ENCODE measurements at regions not wholly inside any gene's neighbourhood (a gene's known extent, or its start where the extent isn't known, plus 50 kb on each side); places are given as distances from the start of the nearest gene placed in this dataset.

DNA sequence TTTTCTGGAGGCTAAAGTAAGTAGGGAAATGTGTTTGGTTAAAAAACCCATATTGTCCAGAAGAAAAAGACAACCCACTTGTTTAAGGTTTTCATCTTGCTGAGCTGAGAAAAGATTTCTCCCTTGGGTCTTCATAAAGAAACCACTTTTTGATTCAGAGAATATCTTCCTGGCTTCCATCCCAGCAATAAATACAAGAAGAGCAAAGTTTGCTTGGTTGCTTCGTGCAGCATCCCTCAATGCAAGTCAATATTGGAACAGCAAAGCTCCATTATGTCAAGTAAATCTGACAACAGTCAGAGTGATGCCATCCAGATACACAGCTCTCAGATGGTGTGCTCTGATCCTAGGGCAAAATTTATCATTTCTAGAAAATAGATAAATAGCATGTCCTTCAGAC lies 118.9 kb upstream of the PIRT start:
- Histone ChIP-seq H2BK5ac (ENCODE audit: low read length) (no peak overlapping the region), H3K27ac (ENCODE audit: low read depth, low read length) (no peak overlapping the region), H3K4ac (ENCODE audit: low read depth, low read length) (no peak overlapping the region), H4K8ac (ENCODE audit: low read depth, low read length) (no peak overlapping the region), H3K23ac (ENCODE audit: low read length) (no peak overlapping the region), H4K5ac (ENCODE audit: low read length) (no peak overlapping the region), H3K4me3 (ENCODE audit: low read length) (no peak overlapping the region), H2BK120ac (ENCODE audit: low read depth, low read length) (no peak overlapping the region), H3K18ac (ENCODE audit: low read length) (no peak overlapping the region), H3K27me3 (ENCODE audit: insufficient read depth, low read length, poor library complexity) (no peaks in the 10 kb centered on the region), H3K4me1 (ENCODE audit: control insufficient read depth, low read depth, low read length) (no peaks in the 10 kb centered on the region), H2AK5ac (ENCODE audit: low read length) (no peak overlapping the region), H3K79me1 (ENCODE audit: low read length) (no peaks in the 10 kb centered on the region), H3K36me3 (ENCODE audit: control insufficient read depth, insufficient read depth, low read length) (no peaks in the 10 kb centered on the region), H3K9ac (ENCODE audit: low read length) (no peak overlapping the region), H3K4me2 (ENCODE audit: low read length) (no peak overlapping the region), H3K56ac (ENCODE audit: low read length) (no peak overlapping the region), H3K79me2 (ENCODE audit: control insufficient read depth, insufficient read depth, low read length) (no peaks in the 10 kb centered on the region), H2BK15ac (replicated peaks; ENCODE audit: low read depth) (no peak overlapping the region)
- no CpG with 5 or more reads among the region's 1 CpG for WGBS (ENCODE audit: extremely low coverage, insufficient coverage, low lambda C conversion rate)
- no peak for DNase-seq

DNA sequence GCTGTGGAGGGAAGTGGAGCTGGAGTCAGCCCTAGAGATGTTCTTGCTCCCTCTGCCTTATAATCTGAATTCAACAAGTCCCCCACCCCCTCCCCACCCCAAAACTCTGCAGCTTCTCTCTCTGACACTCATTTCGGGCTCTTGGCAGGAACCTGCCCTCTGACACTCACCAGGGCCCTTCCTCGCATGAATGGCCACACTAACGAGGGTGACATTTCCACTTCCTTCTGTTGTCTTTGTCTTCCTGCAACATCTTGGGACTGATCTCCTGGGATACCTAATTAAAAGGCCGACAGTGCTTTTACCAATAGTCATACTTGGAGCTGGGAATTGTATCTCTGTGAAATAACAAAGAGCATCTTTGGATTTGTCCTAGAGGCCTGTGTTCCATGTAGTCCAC lies 106.9 kb upstream of the PIRT start:
- no peak overlapping the region for H3K4me3 ChIP-seq (ENCODE audit: low read length)
- H3K4me2 ChIP-seq (ENCODE audit: low read length): no peak overlapping the region
- H2BK5ac ChIP-seq (ENCODE audit: low read length): no peak overlapping the region
- H3K9ac ChIP-seq (ENCODE audit: low read length): no peak overlapping the region
- H2BK15ac ChIP-seq (replicated peaks; ENCODE audit: low read depth): no peak overlapping the region
- no peak overlapping the region for H4K5ac ChIP-seq (ENCODE audit: low read length)
- WGBS (ENCODE audit: extremely low coverage, insufficient coverage, low lambda C conversion rate): no CpG with 5 or more reads among the region's 4 CpGs
- no peak overlapping the region for H3K56ac ChIP-seq (ENCODE audit: low read length)
- no peaks in the 10 kb centered on the region for H3K4me1 ChIP-seq (ENCODE audit: control insufficient read depth, low read depth, low read length)
- H3K18ac ChIP-seq (ENCODE audit: low read length): no peak overlapping the region
- no peak overlapping the region for H2AK5ac ChIP-seq (ENCODE audit: low read length)
- no peak for DNase-seq
- H3K27me3 ChIP-seq (ENCODE audit: insufficient read depth, low read length, poor library complexity): no peaks in the 10 kb centered on the region
- no peak overlapping the region for H3K23ac ChIP-seq (ENCODE audit: low read length)
- no peaks in the 10 kb centered on the region for H3K36me3 ChIP-seq (ENCODE audit: control insufficient read depth, insufficient read depth, low read length)
- no peak overlapping the region for H3K27ac ChIP-seq (ENCODE audit: low read depth, low read length)
- no peaks in the 10 kb centered on the region for H3K79me2 ChIP-seq (ENCODE audit: control insufficient read depth, insufficient read depth, low read length)
- no peak overlapping the region for H4K8ac ChIP-seq (ENCODE audit: low read depth, low read length)
- H3K79me1 ChIP-seq (ENCODE audit: low read length): no peaks in the 10 kb centered on the region
- no peak overlapping the region for H3K4ac ChIP-seq (ENCODE audit: low read depth, low read length)
- H2BK120ac ChIP-seq (ENCODE audit: low read depth, low read length): no peak overlapping the region

DNA sequence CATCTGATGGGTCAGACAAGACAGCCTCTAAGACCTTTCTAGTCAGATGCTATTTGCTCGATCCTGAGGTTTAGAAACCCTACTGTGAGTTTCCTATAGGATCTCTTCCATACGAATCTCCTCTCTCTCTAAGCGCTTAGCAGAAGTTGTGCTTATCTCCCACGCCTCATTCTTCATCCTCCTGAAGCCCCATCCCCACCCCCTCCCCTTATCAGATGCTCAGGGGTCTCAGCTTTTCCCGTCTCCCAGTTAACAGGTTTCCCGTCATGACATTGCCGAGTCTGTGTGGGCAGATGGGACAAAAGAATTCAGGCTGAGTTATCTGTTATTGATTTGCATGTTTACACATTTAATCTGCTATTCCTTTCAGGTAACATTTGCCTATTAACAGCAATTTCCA lies 99.0 kb upstream of the PIRT start:
- H3K9ac ChIP-seq (ENCODE audit: low read length): no peak overlapping the region
- no CpG with 5 or more reads among the region's 7 CpGs for WGBS (ENCODE audit: extremely low coverage, insufficient coverage, low lambda C conversion rate)
- no peaks in the 10 kb centered on the region for H3K79me2 ChIP-seq (ENCODE audit: control insufficient read depth, insufficient read depth, low read length)

DNA sequence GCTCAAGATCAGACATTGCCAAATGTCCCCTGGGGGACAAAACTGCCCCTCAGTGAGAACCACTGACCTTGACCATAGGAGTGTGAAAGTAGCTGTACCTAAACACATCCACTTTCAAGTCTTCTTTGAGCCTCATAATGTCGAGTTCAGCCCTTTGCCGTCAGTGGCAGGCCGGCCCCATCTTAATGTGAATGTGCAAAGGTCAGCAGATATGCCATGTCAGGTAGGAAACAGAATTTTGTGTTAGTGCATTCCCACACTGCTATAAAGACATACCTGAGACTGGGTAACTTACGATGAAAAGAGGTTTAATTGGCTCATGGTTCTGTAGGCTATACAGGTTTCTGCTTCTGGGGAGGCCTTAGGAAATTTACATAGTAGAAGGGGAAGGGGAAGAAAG lies 95.1 kb upstream of the PIRT start:
- Histone ChIP-seq H3K79me2 (ENCODE audit: control insufficient read depth, insufficient read depth, low read length) (no peaks in the 10 kb centered on the region), H3K27ac (ENCODE audit: low read depth, low read length) (no peak overlapping the region), H3K4ac (ENCODE audit: low read depth, low read length) (no peak overlapping the region), H3K4me1 (ENCODE audit: control insufficient read depth, low read depth, low read length) (peaks cover 4% of the 10 kb centered on the region), H3K36me3 (ENCODE audit: control insufficient read depth, insufficient read depth, low read length) (no peaks in the 10 kb centered on the region), H3K27me3 (ENCODE audit: insufficient read depth, low read length, poor library complexity) (no peaks in the 10 kb centered on the region), H4K8ac (ENCODE audit: low read depth, low read length) (no peak overlapping the region), H3K4me2 (ENCODE audit: low read length) (no peak overlapping the region), H2BK5ac (ENCODE audit: low read length) (no peak overlapping the region), H2AK5ac (ENCODE audit: low read length) (no peak overlapping the region), H2BK15ac (replicated peaks; ENCODE audit: low read depth) (no peak overlapping the region), H3K56ac (ENCODE audit: low read length) (no peak overlapping the region), H2BK120ac (ENCODE audit: low read depth, low read length) (no peak overlapping the region), H3K79me1 (ENCODE audit: low read length) (no peaks in the 10 kb centered on the region), H3K4me3 (ENCODE audit: low read length) (no peak overlapping the region), H4K5ac (ENCODE audit: low read length) (no peak overlapping the region), H3K18ac (ENCODE audit: low read length) (no peak overlapping the region), H3K23ac (ENCODE audit: low read length) (no peak overlapping the region), H3K9ac (ENCODE audit: low read length) (no peak overlapping the region)
- no CpG with 5 or more reads among the region's 4 CpGs for WGBS (ENCODE audit: extremely low coverage, insufficient coverage, low lambda C conversion rate)
- DNase-seq: no peak

More for the DNA sequence above, 99.0 kb upstream of the PIRT start:
- H2BK15ac ChIP-seq (replicated peaks; ENCODE audit: low read depth): no peak overlapping the region
- no peaks in the 10 kb centered on the region for H3K79me1 ChIP-seq (ENCODE audit: low read length)
- no peak overlapping the region for H4K5ac ChIP-seq (ENCODE audit: low read length)
- no peak overlapping the region for H2AK5ac ChIP-seq (ENCODE audit: low read length)
- H3K18ac ChIP-seq (ENCODE audit: low read length): no peak overlapping the region
- H3K4ac ChIP-seq (ENCODE audit: low read depth, low read length): no peak overlapping the region
- H2BK5ac ChIP-seq (ENCODE audit: low read length): no peak overlapping the region
- DNase-seq: peak; percentile 95
- peaks cover 4% of the 10 kb centered on the region for H3K4me1 ChIP-seq (ENCODE audit: control insufficient read depth, low read depth, low read length)
- no peaks in the 10 kb centered on the region for H3K36me3 ChIP-seq (ENCODE audit: control insufficient read depth, insufficient read depth, low read length)
- H3K27me3 ChIP-seq (ENCODE audit: insufficient read depth, low read length, poor library complexity): no peaks in the 10 kb centered on the region
- no peak overlapping the region for H3K56ac ChIP-seq (ENCODE audit: low read length)
- no peak overlapping the region for H3K23ac ChIP-seq (ENCODE audit: low read length)
- no peak overlapping the region for H2BK120ac ChIP-seq (ENCODE audit: low read depth, low read length)
- H3K4me3 ChIP-seq (ENCODE audit: low read length): no peak overlapping the region
- no peak overlapping the region for H3K27ac ChIP-seq (ENCODE audit: low read depth, low read length)
- no peak overlapping the region for H3K4me2 ChIP-seq (ENCODE audit: low read length)
- no peak overlapping the region for H4K8ac ChIP-seq (ENCODE audit: low read depth, low read length)

DNA sequence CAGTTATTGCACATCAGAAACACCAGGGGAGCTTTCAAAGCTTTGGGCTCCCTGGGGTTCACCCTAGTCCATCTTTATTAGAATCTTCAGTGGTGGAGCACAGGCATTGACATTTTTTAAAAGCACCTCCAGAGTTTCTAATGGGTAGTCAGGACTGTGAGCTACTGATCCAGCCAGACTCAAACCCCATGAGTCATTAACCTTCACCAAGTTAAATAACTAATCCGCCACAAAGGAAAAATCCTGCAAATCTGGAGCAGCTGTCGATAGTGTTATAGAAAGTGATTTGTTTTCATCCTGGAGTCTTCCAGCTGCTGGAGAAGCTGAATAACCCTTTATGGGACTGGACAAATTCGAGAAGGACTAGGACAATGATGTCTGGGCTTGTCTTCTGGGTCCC lies 93.2 kb upstream of the PIRT start:
- H2BK5ac ChIP-seq (ENCODE audit: low read length): no peak overlapping the region
- no peak overlapping the region for H3K23ac ChIP-seq (ENCODE audit: low read length)
- no peak overlapping the region for H3K27ac ChIP-seq (ENCODE audit: low read depth, low read length)
- no peaks in the 10 kb centered on the region for H3K79me2 ChIP-seq (ENCODE audit: control insufficient read depth, insufficient read depth, low read length)
- no peak overlapping the region for H3K18ac ChIP-seq (ENCODE audit: low read length)
- H4K8ac ChIP-seq (ENCODE audit: low read depth, low read length): no peak overlapping the region
- DNase-seq: no peak
- H3K4me1 ChIP-seq (ENCODE audit: control insufficient read depth, low read depth, low read length): peaks cover under 1% of the 10 kb centered on the region
- no peak overlapping the region for H2BK120ac ChIP-seq (ENCODE audit: low read depth, low read length)
- H4K5ac ChIP-seq (ENCODE audit: low read length): no peak overlapping the region
- H2BK15ac ChIP-seq (replicated peaks; ENCODE audit: low read depth): no peak overlapping the region
- H3K36me3 ChIP-seq (ENCODE audit: control insufficient read depth, insufficient read depth, low read length): no peaks in the 10 kb centered on the region
- no peak overlapping the region for H2AK5ac ChIP-seq (ENCODE audit: low read length)
- no CpG with 5 or more reads among the region's 3 CpGs for WGBS (ENCODE audit: extremely low coverage, insufficient coverage, low lambda C conversion rate)
- H3K4ac ChIP-seq (ENCODE audit: low read depth, low read length): no peak overlapping the region
- H3K56ac ChIP-seq (ENCODE audit: low read length): no peak overlapping the region
- H3K79me1 ChIP-seq (ENCODE audit: low read length): no peaks in the 10 kb centered on the region
- no peak overlapping the region for H3K9ac ChIP-seq (ENCODE audit: low read length)
- H3K27me3 ChIP-seq (ENCODE audit: insufficient read depth, low read length, poor library complexity): no peaks in the 10 kb centered on the region
- no peak overlapping the region for H3K4me3 ChIP-seq (ENCODE audit: low read length)
- H3K4me2 ChIP-seq (ENCODE audit: low read length): no peak overlapping the region

DNA sequence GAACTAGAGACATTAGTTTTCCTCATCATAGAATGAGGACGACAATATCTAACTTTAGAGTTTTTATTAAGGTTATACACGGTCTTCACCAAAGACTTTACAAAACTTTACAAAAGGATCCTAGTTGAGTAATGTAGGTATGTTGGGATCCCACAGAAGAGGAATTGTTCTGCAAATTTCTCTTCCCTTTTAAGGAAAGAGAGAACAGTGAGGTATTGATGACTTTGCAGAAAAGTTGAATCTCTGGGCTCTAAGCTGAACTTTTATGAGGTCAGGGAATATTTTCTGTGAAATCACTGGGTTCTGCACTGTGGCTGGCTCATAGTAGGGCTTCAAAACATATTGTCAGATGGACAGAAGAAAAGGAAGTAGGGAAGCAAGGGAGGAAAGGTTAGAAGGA lies 89.8 kb upstream of the PIRT start:
- Histone ChIP-seq H3K56ac (ENCODE audit: low read length) (no peak overlapping the region), H3K27ac (ENCODE audit: low read depth, low read length) (no peak overlapping the region), H3K4me3 (ENCODE audit: low read length) (no peak overlapping the region), H3K23ac (ENCODE audit: low read length) (no peak overlapping the region), H3K27me3 (ENCODE audit: insufficient read depth, low read length, poor library complexity) (no peaks in the 10 kb centered on the region), H3K36me3 (ENCODE audit: control insufficient read depth, insufficient read depth, low read length) (no peaks in the 10 kb centered on the region), H4K5ac (ENCODE audit: low read length) (no peak overlapping the region), H4K8ac (ENCODE audit: low read depth, low read length) (no peak overlapping the region), H3K4me1 (ENCODE audit: control insufficient read depth, low read depth, low read length) (no peaks in the 10 kb centered on the region), H3K4me2 (ENCODE audit: low read length) (no peak overlapping the region), H3K18ac (ENCODE audit: low read length) (no peak overlapping the region), H3K79me2 (ENCODE audit: control insufficient read depth, insufficient read depth, low read length) (no peaks in the 10 kb centered on the region), H2AK5ac (ENCODE audit: low read length) (no peak overlapping the region), H2BK5ac (ENCODE audit: low read length) (no peak overlapping the region), H3K79me1 (ENCODE audit: low read length) (no peaks in the 10 kb centered on the region), H3K4ac (ENCODE audit: low read depth, low read length) (no peak overlapping the region), H2BK120ac (ENCODE audit: low read depth, low read length) (no peak overlapping the region), H3K9ac (ENCODE audit: low read length) (no peak overlapping the region), H2BK15ac (replicated peaks; ENCODE audit: low read depth) (no peak overlapping the region)
- DNase-seq: no peak
- WGBS (ENCODE audit: extremely low coverage, insufficient coverage, low lambda C conversion rate): no CpG with 5 or more reads among the region's 2 CpGs
